Esophagus squamous epithelium (tissue), 4 donors: ENCODE measurements at regions not wholly inside any gene's neighbourhood (a gene's known extent, or its start where the extent isn't known, plus 50 kb on each side); places are given as distances from the start of the nearest gene placed in this dataset.

ENCODE experiments used
- CTCF ChIP-seq, 6 experiments: fragments of 450-650 bp in 4 of 6; fragments of 200-600 bp in 2 of 6; sonication (generic) in 2 of 6; IDR thresholded peaks; one replicate each; pipeline ENCODE4 v1.5.1; 2016 to 2019; ENCODE audit warnings: antibody characterized with exemption in 6 of 6, mild to moderate bottlenecking in 4 of 6, moderate library complexity in 4 of 6
- POLR2A ChIP-seq, 4 donors: fragments of 450-650 bp; IDR thresholded peaks; one replicate each; pipeline ENCODE4 v1.6.1; 2017; ENCODE audit warnings: antibody characterized with exemption in 4 of 4, mild to moderate bottlenecking in 4 of 4, moderate library complexity in 3 of 4

GRCh38 chr13:70520275-70521036 is 412.2 kb upstream of the KLHL1 start:
- TF ChIP-seq POLR2A (IDR thresholded peaks at IDR 0.05) (no peak), CTCF (IDR thresholded peaks at IDR 0.05) (no peak)
